IMR-90 (cell line): ENCODE measurements at regions not wholly inside any gene's neighbourhood (a gene's known extent, or its start where the extent isn't known, plus 50 kb on each side); places are given as distances from the start of the nearest gene placed in this dataset.

Source experiments
- ATAC-seq: fragments of 200-7000 bp; cut with Tn5 transposase; 2 replicates; pipeline ENCODE4 v1.9.1; 2020; ENCODE audit warnings: low read depth, mild to moderate bottlenecking, moderate library complexity
- BruUV-seq: library from RNA; stranded (reverse); fragments of 400-500 nt; replicated peaks from 2 replicates; lab custom pipeline; 2021; lab: Mats Ljungman, UMichigan
- CTCF ChIA-PET: fragments of 300-600 bp; formaldehyde crosslinking; extraction: SDS; loops from one replicate; lab custom pipeline; 2021; ENCODE audit warnings: antibody characterized with exemption; lab: Yijun Ruan, JAX
- POLR2A ChIA-PET: fragments of 300-600 bp; sonication (Branson Sonifier 250); formaldehyde crosslinking; loops from one replicate; lab custom pipeline; 2022; ENCODE audit warnings: antibody characterized with exemption; ENCODE audit not compliant: unreplicated experiment; lab: Charles Lee
- DNase-seq: peaks from one replicate; pipeline ENCODE4 v3.0.0; 2013
- H2AFZ ChIP-seq: replicated peaks from 2 replicates; pipeline ENCODE3; 2013; ENCODE audit warnings: low read length, mild to moderate bottlenecking; ENCODE audit not compliant: poor library complexity
- H2AK5ac ChIP-seq: 2 replicates; pipeline ENCODE4 v1.6.1; 2013; ENCODE audit warnings: low read depth, low read length, inconsistent platforms
- H2AK9ac ChIP-seq: replicated peaks from 2 replicates; pipeline ENCODE3; 2013; ENCODE audit warnings: mild to moderate bottlenecking, low read depth, low read length, moderate library complexity; ENCODE audit not compliant: poor library complexity
- H2BK120ac ChIP-seq: 2 replicates; pipeline ENCODE4 v1.6.1; 2013; ENCODE audit warnings: low read depth, low read length, inconsistent platforms
- H2BK15ac ChIP-seq: 3 replicates; pipeline ENCODE4 v1.6.1; 2013; ENCODE audit warnings: low read depth, low read length, inconsistent platforms
- H2BK20ac ChIP-seq: 2 replicates; pipeline ENCODE4 v1.6.1; 2013; ENCODE audit warnings: low read depth, mild to moderate bottlenecking, inconsistent platforms, low read length, moderate library complexity
- H2BK5ac ChIP-seq: 2 replicates; pipeline ENCODE4 v1.6.1; 2013; ENCODE audit warnings: mild to moderate bottlenecking, low read depth, low read length, inconsistent platforms; ENCODE audit not compliant: poor library complexity, severe bottlenecking
- H3K14ac ChIP-seq: replicated peaks from 2 replicates; pipeline ENCODE4 v1.6.1; 2013; ENCODE audit warnings: low read depth, low read length, inconsistent platforms
- H3K18ac ChIP-seq: 2 replicates; pipeline ENCODE4 v1.6.1; 2013; ENCODE audit warnings: low read depth, low read length, control low read depth
- H3K23ac ChIP-seq: 2 replicates; pipeline ENCODE4 v1.6.1; 2013; ENCODE audit warnings: low read depth, low read length, inconsistent platforms
- H3K27ac ChIP-seq: 2 replicates; pipeline ENCODE4 v1.5.1; 2013; ENCODE audit warnings: mild to moderate bottlenecking, control low read depth, low read length; ENCODE audit not compliant: insufficient read depth
- H3K27me3 ChIP-seq: 2 replicates; pipeline ENCODE4 v1.6.1; 2013; ENCODE audit warnings: low read length; ENCODE audit not compliant: control insufficient read depth, insufficient read depth
- H3K36me3 ChIP-seq: 2 replicates; pipeline ENCODE4 v1.6.1; 2013; ENCODE audit warnings: low read length, mixed read lengths; ENCODE audit not compliant: control insufficient read depth, insufficient read depth
- H3K4ac ChIP-seq: 2 replicates; pipeline ENCODE4 v1.6.1; 2013; ENCODE audit warnings: low read depth, low read length, inconsistent platforms
- H3K4me1 ChIP-seq: 2 replicates; pipeline ENCODE4 v1.6.1; 2013; ENCODE audit warnings: low read length, mixed read lengths; ENCODE audit not compliant: control insufficient read depth, insufficient read depth
- H3K4me2 ChIP-seq: 2 replicates; pipeline ENCODE4 v1.6.1; 2013; ENCODE audit warnings: low read depth, mild to moderate bottlenecking, control low read depth, low read length, moderate library complexity
- H3K4me3 ChIP-seq: 2 replicates; pipeline ENCODE4 v1.5.1; 2013; ENCODE audit warnings: low read depth, mild to moderate bottlenecking, control low read depth, low read length, moderate library complexity; ENCODE audit not compliant: insufficient read depth
- H3K56ac ChIP-seq: 2 replicates; pipeline ENCODE4 v1.6.1; 2013; ENCODE audit warnings: low read length, inconsistent platforms; ENCODE audit not compliant: insufficient read depth; ENCODE audit errors: extremely low read depth
- H3K79me1 ChIP-seq, 2 experiments: 2 replicates each; pipeline ENCODE4 v1.6.1; 2013; ENCODE audit warnings: low read length in 2 of 2, inconsistent platforms in 1 of 2, low read depth in 1 of 2
- H3K9ac ChIP-seq: 2 replicates; pipeline ENCODE4 v1.6.1; 2013; ENCODE audit warnings: low read depth, low read length, control low read depth
- H3K9me1 ChIP-seq: 2 replicates; pipeline ENCODE4 v1.6.1; 2013; ENCODE audit warnings: low read length, inconsistent platforms; ENCODE audit not compliant: insufficient read depth
- H3K9me3 ChIP-seq: 2 replicates; pipeline ENCODE4 v1.6.1; 2013; ENCODE audit warnings: low read length; ENCODE audit not compliant: control insufficient read depth, insufficient read depth
- H4K20me1 ChIP-seq: 2 replicates; pipeline ENCODE4 v1.6.1; 2013; ENCODE audit warnings: low read length, inconsistent platforms; ENCODE audit not compliant: insufficient read depth
- H4K5ac ChIP-seq: 2 replicates; pipeline ENCODE4 v1.6.1; 2013; ENCODE audit warnings: mild to moderate bottlenecking, low read depth, low read length, control low read depth
- H4K8ac ChIP-seq, 2 experiments: 2 replicates each; pipeline ENCODE4 v1.6.1; 2013; ENCODE audit warnings: low read depth in 2 of 2, low read length in 2 of 2, control low read depth in 1 of 2, inconsistent platforms in 1 of 2
- H4K91ac ChIP-seq: 2 replicates; pipeline ENCODE4 v1.6.1; 2013; ENCODE audit warnings: low read depth, low read length, inconsistent platforms; ENCODE audit not compliant: insufficient read depth
- CEBPB ChIP-seq: IDR thresholded peaks from 2 replicates; pipeline ENCODE4 v1.6.1; 2012; ENCODE audit warnings: low read depth, low read length, improper control_type of control experiment
- CHD1 ChIP-seq: IDR thresholded peaks from 2 replicates; pipeline ENCODE4 v1.6.1; 2012; ENCODE audit warnings: low read depth, low read length, improper control_type of control experiment
- ELK1 ChIP-seq: fragments of 150-350 bp; IDR thresholded peaks from 2 replicates; pipeline ENCODE4 v1.6.1; 2016; ENCODE audit warnings: low read depth, mild to moderate bottlenecking, low read length, moderate library complexity, borderline replicate concordance
- MAFK ChIP-seq: IDR thresholded peaks from 2 replicates; pipeline ENCODE4 v1.6.1; 2012; ENCODE audit warnings: low read depth, low read length, improper control_type of control experiment
- MXI1 ChIP-seq: IDR thresholded peaks from 2 replicates; pipeline ENCODE4 v1.6.1; 2012; ENCODE audit warnings: low read depth, mild to moderate bottlenecking, low read length, moderate library complexity, borderline replicate concordance
- NFE2L2 ChIP-seq: fragments of 150-350 bp; IDR thresholded peaks from 2 replicates; pipeline ENCODE4 v1.6.1; 2016; ENCODE audit warnings: low read depth, mild to moderate bottlenecking, low read length
- POLR2A ChIP-seq: IDR thresholded peaks from 2 replicates; pipeline ENCODE4 v1.6.1; 2012; ENCODE audit warnings: mild to moderate bottlenecking, low read depth, low read length
- RCOR1 ChIP-seq: IDR thresholded peaks from 2 replicates; pipeline ENCODE4 v1.6.1; 2012; ENCODE audit warnings: mild to moderate bottlenecking, low read length, improper control_type of control experiment; ENCODE audit not compliant: insufficient replicate concordance
- SMC3 ChIP-seq: fragments of 150-350 bp; IDR thresholded peaks from 2 replicates; pipeline ENCODE4 v1.6.1; 2016; ENCODE audit warnings: low read depth, mild to moderate bottlenecking, antibody characterized with exemption, low read length, moderate library complexity
- USF2 ChIP-seq: fragments of 150-350 bp; IDR thresholded peaks from 2 replicates; pipeline ENCODE4 v1.6.1; 2017; ENCODE audit warnings: mild to moderate bottlenecking, antibody characterized with exemption, low read length, low read depth
- WGBS, 2 experiments: methylation state at CpG; one replicate each; pipeline versions ENCODE4 v1.1.5 to v1.1.7; 2013; ENCODE audit warnings: missing lambda C conversion rate in 2 of 2; ENCODE audit not compliant: insufficient read length in 1 of 2; ENCODE audit errors: extremely low coverage in 2 of 2; 5-methylcytosine and 5-hydroxymethylcytosine counted together
- dilution Hi-C: fragments of 300-500 bp; cut with HindIII; formaldehyde crosslinking; loops from one replicate; pipeline ENCODE4 v1.14.3; 2018; ENCODE audit warnings: low sequenced_read_pairs; ENCODE audit not compliant: unreplicated experiment
- in situ Hi-C: fragments of 300-500 bp; cut with MboI; formaldehyde crosslinking; loops from 3 replicates; pipeline ENCODE4 v1.14.3; 2019; ENCODE audit warnings: low sequenced_read_pairs, inconsistent platforms, mixed read lengths
- intact Hi-C: fragments of 100-400 bp; cut with micrococcal nuclease; formaldehyde crosslinking; loops from 2 replicates; pipeline ENCODE4 v1.10.0; 2022

GRCh38 chr16:49168126-49168525 is 113.5 kb downstream of the CBLN1 start:
- no TSS peak for BruUV-seq
- TF ChIP-seq CHD1 (no peak), CEBPB (no peak), USF2 (no peak), ELK1 (no peak), NFE2L2 (no peak), MXI1 (no peak), RCOR1 (no peak), SMC3 (no peak), POLR2A (no peak), MAFK (no peak)
- Histone ChIP-seq H3K27me3 (no peaks in the 10 kb centered on the region), H3K4me2 (no peak overlapping the region), H2BK120ac (no peak overlapping the region), H3K27ac (no peak overlapping the region), H2AK5ac (no peak overlapping the region), H3K14ac (no peak overlapping the region), H4K5ac (no peak overlapping the region), H2BK20ac (no peak overlapping the region), H2BK5ac (no peak overlapping the region), H4K91ac (no peak overlapping the region), H3K9ac (no peak overlapping the region), H2AFZ (no peak overlapping the region), H3K9me3 (no peaks in the 10 kb centered on the region), H3K4ac (no peak overlapping the region), H4K20me1 (no peaks in the 10 kb centered on the region), H3K4me3 (no peak overlapping the region), H3K56ac (no peak overlapping the region), H3K23ac (no peak overlapping the region), H3K36me3 (no peaks in the 10 kb centered on the region), H3K4me1 (no peaks in the 10 kb centered on the region), H3K9me1 (no peaks in the 10 kb centered on the region), H2BK15ac (no peak overlapping the region), H2AK9ac (no peak overlapping the region), H3K18ac (no peak overlapping the region), H3K79me1 (no peaks in the 10 kb centered on the region), H4K8ac (no peak overlapping the region)
- DNase-seq (no peak), ATAC-seq (no peak)
- intact Hi-C loops (no loop called here), dilution Hi-C loops (no loop called here), in situ Hi-C loops (no loop called here)
- POLR2A ChIA-PET, result no interaction called here
- CTCF ChIA-PET, result no interaction called here
- WGBS, 2 experiments, result 0% methylated on average over 1 of the region's 1 CpG; no CpG with 5 or more reads in 1 of the 2 experiments
